Retina (tissue), 1 donor: ENCODE measurements at regions not wholly inside any gene's neighbourhood (a gene's known extent, or its start where the extent isn't known, plus 50 kb on each side); places are given as distances from the start of the nearest gene placed in this dataset.
"Not testable (repeated sequence)": the region's sequence is repeated elsewhere in the genome, so short reads cannot be mapped to it uniquely, and the experiment has no call there.

Experiments
- DNase-seq: peaks from one replicate; pipeline ENCODE4 v3.0.0-alpha.2; 2016

- DNase-seq, result peak; percentile 30
These were observed 1144.5 kb downstream of the FSCB start for GRCh38 chr14:43362586-43362985.

GRCh38 chr14:43361751-43362150, 1145.3 kb downstream of the FSCB start:
- no peak for DNase-seq

GRCh38 chr14:43360239-43360638, 1146.8 kb downstream of the FSCB start:
- peak; percentile 47 for DNase-seq

GRCh38 chr14:43359317-43359716, 1147.8 kb downstream of the FSCB start:
- no peak for DNase-seq

GRCh38 chr14:43356979-43357545, 1150.0 kb downstream of the FSCB start:
- DNase-seq, result no peak

- DNase-seq, result no peak
These were observed 1150.7 kb downstream of the FSCB start for GRCh38 chr14:43356382-43356781.

- no peak for DNase-seq
These were observed 1165.2 kb downstream of the FSCB start for GRCh38 chr14:43341921-43342320.

- DNase-seq, result no peak
These were observed 1168.4 kb downstream of the FSCB start for GRCh38 chr14:43338713-43339112.

GRCh38 chr14:43336351-43336750, 1170.7 kb downstream of the FSCB start:
- no peak for DNase-seq

GRCh38 chr14:43326501-43327407, 1180.3 kb downstream of the FSCB start:
- not testable (repeated sequence) for DNase-seq

GRCh38 chr14:43316427-43316826, 1190.7 kb downstream of the FSCB start:
- no peak for DNase-seq

GRCh38 chr14:43313719-43314118, 1193.4 kb downstream of the FSCB start:
- no peak for DNase-seq

- no peak for DNase-seq
These were observed 1198.5 kb downstream of the FSCB start for GRCh38 chr14:43308421-43309110.

- DNase-seq, result no peak
These were observed 1199.2 kb downstream of the FSCB start for GRCh38 chr14:43307836-43308235.

- DNase-seq, result no peak
These were observed 1201.0 kb downstream of the FSCB start for GRCh38 chr14:43306053-43306452.

- DNase-seq, result no peak
These were observed 1209.3 kb downstream of the FSCB start for GRCh38 chr14:43297794-43298193.

GRCh38 chr14:43296061-43296460, 1211.0 kb downstream of the FSCB start:
- DNase-seq, result not testable (repeated sequence)

GRCh38 chr14:43285575-43285974, 1221.5 kb downstream of the FSCB start:
- DNase-seq, result no peak

GRCh38 chr14:43260056-43260455, 1247.0 kb downstream of the FSCB start:
- DNase-seq, result no peak

- DNase-seq, result no peak
These were observed 1248.7 kb downstream of the FSCB start for GRCh38 chr14:43258396-43258795.

- not testable (repeated sequence) for DNase-seq
These were observed 1250.1 kb downstream of the FSCB start for GRCh38 chr14:43256996-43257395.

- no peak for DNase-seq
These were observed 1254.2 kb downstream of the FSCB start for GRCh38 chr14:43252866-43253265.

- DNase-seq, result peak; percentile 3
These were observed 1257.5 kb downstream of the FSCB start for GRCh38 chr14:43249591-43249990.

GRCh38 chr14:43249116-43249515, 1258.0 kb downstream of the FSCB start:
- DNase-seq, result no peak
